K562 (cell line): ENCODE measurements at regions not wholly inside any gene's neighbourhood (a gene's known extent, or its start where the extent isn't known, plus 50 kb on each side); places are given as distances from the start of the nearest gene placed in this dataset.

ENCODE experiments used
- IFI16 ChIP-seq: fragments of 250-450 bp; sonication (Bioruptor Pico); IDR thresholded peaks from 2 replicates; pipeline ENCODE4 v2.1.2; 2022; ENCODE audit warnings: mild to moderate bottlenecking, inconsistent platforms
- KLF6 ChIP-seq: fragments of 250-450 bp; sonication (Bioruptor Pico); IDR thresholded peaks from 2 replicates; pipeline ENCODE4 v1.4.0; 2020; ENCODE audit warnings: mild to moderate bottlenecking, moderate library complexity, borderline replicate concordance
- NCOA1 ChIP-seq: fragments of 450-650 bp; IDR thresholded peaks from 2 replicates; pipeline ENCODE4 v1.6.1; 2016; ENCODE audit warnings: low read depth
- NR3C1 ChIP-seq: sonication (generic); formaldehyde crosslinking; IDR thresholded peaks from 2 replicates; pipeline ENCODE4 v1.8.1; 2022; ENCODE audit warnings: missing genetic modification reagents
- RBM15 ChIP-seq: fragments of 200-400 bp; formaldehyde crosslinking; IDR thresholded peaks from 2 replicates; pipeline ENCODE4 v1.6.1; 2018; ENCODE audit warnings: mild to moderate bottlenecking, low read length, moderate library complexity; ENCODE audit not compliant: insufficient read depth
- RFX1 ChIP-seq: fragments of 450-650 bp; IDR thresholded peaks from 2 replicates; pipeline ENCODE4 v1.6.1; 2016; ENCODE audit warnings: mild to moderate bottlenecking, moderate library complexity
- SIN3A ChIP-seq, 2 experiments: fragments of 150-350 bp in 1 of 2; IDR thresholded peaks; 2 replicates each; pipeline ENCODE4 v1.6.1; 2011 to 2016; ENCODE audit warnings: borderline replicate concordance in 2 of 2, low read depth in 2 of 2, low read length in 2 of 2, mild to moderate bottlenecking in 2 of 2, moderate library complexity in 2 of 2; ENCODE audit not compliant: control insufficient read depth in 1 of 2
- WHSC1 ChIP-seq: IDR thresholded peaks from one replicate; pipeline ENCODE4 v1.6.1; 2012; ENCODE audit warnings: low read length, control low read depth, inconsistent platforms
- ZFP30 ChIP-seq: fragments of 250-450 bp; sonication (Bioruptor Pico); IDR thresholded peaks from 2 replicates; pipeline ENCODE4 v1.8.0; 2022; ENCODE audit warnings: moderate library complexity, mild to moderate bottlenecking, inconsistent platforms, borderline replicate concordance
- ZNF184 ChIP-seq: sonication (generic); formaldehyde crosslinking; IDR thresholded peaks from 2 replicates; pipeline ENCODE4 v1.5.0; 2020; ENCODE audit warnings: missing genetic modification reagents
- ZNF347 ChIP-seq: fragments of 450-650 bp; formaldehyde crosslinking; IDR thresholded peaks from 2 replicates; pipeline ENCODE4 v1.4.0; 2020; ENCODE audit warnings: low read depth, mild to moderate bottlenecking, moderate library complexity
- ZNF77 ChIP-seq: fragments of 250-450 bp; sonication (Bioruptor Pico); IDR thresholded peaks from 2 replicates; pipeline ENCODE4 v1.5.0; 2020
- ZNF79 ChIP-seq: fragments of 250-450 bp; sonication (Bioruptor Pico); IDR thresholded peaks from 2 replicates; pipeline ENCODE4 v1.4.0; 2020; ENCODE audit warnings: low read depth, mild to moderate bottlenecking, moderate library complexity
- TF ChIP-seq, protein P1 (sequence below), 2 experiments: fragments of 450-650 bp in 1 of 2; sonication (generic) in 1 of 2; formaldehyde crosslinking in 1 of 2; IDR thresholded peaks; 2 replicates each; pipeline versions ENCODE4 v1.7.1 to v1.9.0; 2016 to 2022; ENCODE audit warnings: inconsistent platforms in 1 of 2, mild to moderate bottlenecking in 1 of 2, missing genetic modification reagents in 1 of 2
- TF ChIP-seq, protein P2 (sequence below), 2 experiments: fragments of 450-650 bp; IDR thresholded peaks; 2 replicates each; pipeline ENCODE4 v1.6.1; 2018; ENCODE audit warnings: mild to moderate bottlenecking in 2 of 2, low read depth in 1 of 2; ENCODE audit not compliant: partially characterized antibody in 2 of 2

DNA sequence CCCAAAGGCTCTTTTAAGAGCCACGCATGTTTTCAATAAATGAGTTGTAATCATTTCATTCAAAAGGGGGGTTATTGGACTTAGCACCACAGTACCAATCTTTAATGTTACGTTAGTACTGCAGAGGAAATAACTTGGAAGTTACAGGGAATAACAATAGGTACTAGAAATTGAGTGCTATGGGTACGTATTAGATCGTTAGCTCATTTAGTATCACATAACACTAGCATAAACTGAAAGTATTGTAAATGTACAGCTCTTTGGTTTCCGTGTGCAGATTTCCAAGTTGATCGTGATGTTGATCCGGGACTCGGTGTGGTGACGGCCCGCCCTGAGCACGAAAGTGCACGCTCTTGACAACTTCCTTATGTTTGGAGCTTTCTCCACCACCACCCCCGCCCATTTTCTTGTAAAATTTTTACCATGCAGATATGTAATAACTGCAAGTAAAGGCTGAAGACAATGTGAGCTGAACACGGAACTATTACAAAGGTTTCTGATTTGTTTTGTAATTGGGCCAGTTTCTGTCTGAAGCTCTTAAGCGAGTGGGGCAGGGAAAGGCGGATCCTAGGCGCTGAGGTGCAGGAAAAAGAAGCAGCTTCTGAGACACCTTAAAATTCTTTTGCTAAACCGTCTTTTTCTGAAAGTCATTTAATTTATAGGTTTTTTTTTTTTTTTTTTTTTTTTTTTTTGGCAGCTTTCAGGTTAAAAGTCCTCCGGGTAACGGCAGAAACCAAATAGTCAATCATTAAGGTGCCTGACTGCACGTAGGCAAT is 71.5 kb downstream of the HFE start (continued):
- TF ChIP-seq, protein P1, sequence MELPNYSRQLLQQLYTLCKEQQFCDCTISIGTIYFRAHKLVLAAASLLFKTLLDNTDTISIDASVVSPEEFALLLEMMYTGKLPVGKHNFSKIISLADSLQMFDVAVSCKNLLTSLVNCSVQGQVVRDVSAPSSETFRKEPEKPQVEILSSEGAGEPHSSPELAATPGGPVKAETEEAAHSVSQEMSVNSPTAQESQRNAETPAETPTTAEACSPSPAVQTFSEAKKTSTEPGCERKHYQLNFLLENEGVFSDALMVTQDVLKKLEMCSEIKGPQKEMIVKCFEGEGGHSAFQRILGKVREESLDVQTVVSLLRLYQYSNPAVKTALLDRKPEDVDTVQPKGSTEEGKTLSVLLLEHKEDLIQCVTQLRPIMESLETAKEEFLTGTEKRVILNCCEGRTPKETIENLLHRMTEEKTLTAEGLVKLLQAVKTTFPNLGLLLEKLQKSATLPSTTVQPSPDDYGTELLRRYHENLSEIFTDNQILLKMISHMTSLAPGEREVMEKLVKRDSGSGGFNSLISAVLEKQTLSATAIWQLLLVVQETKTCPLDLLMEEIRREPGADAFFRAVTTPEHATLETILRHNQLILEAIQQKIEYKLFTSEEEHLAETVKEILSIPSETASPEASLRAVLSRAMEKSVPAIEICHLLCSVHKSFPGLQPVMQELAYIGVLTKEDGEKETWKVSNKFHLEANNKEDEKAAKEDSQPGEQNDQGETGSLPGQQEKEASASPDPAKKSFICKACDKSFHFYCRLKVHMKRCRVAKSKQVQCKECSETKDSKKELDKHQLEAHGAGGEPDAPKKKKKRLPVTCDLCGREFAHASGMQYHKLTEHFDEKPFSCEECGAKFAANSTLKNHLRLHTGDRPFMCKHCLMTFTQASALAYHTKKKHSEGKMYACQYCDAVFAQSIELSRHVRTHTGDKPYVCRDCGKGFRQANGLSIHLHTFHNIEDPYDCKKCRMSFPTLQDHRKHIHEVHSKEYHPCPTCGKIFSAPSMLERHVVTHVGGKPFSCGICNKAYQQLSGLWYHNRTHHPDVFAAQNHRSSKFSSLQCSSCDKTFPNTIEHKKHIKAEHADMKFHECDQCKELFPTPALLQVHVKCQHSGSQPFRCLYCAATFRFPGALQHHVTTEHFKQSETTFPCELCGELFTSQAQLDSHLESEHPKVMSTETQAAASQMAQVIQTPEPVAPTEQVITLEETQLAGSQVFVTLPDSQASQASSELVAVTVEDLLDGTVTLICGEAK (IDR thresholded peaks at IDR 0.05) = no peak; the same call in 1 of the 2 replicates
- TF ChIP-seq, protein P1 (CRISPR knock-in tag; IDR thresholded peaks at IDR 0.05) = no peak
- no peak for TF ChIP-seq ZNF77 (CRISPR knock-in tag)
- 0 out of 2 replicates have a peak, but pooled peaks have one; percentile 11 for TF ChIP-seq ZFP30 (CRISPR knock-in tag)
- TF ChIP-seq WHSC1 = no peak
- TF ChIP-seq RBM15 = no peak
- TF ChIP-seq, protein P2, sequence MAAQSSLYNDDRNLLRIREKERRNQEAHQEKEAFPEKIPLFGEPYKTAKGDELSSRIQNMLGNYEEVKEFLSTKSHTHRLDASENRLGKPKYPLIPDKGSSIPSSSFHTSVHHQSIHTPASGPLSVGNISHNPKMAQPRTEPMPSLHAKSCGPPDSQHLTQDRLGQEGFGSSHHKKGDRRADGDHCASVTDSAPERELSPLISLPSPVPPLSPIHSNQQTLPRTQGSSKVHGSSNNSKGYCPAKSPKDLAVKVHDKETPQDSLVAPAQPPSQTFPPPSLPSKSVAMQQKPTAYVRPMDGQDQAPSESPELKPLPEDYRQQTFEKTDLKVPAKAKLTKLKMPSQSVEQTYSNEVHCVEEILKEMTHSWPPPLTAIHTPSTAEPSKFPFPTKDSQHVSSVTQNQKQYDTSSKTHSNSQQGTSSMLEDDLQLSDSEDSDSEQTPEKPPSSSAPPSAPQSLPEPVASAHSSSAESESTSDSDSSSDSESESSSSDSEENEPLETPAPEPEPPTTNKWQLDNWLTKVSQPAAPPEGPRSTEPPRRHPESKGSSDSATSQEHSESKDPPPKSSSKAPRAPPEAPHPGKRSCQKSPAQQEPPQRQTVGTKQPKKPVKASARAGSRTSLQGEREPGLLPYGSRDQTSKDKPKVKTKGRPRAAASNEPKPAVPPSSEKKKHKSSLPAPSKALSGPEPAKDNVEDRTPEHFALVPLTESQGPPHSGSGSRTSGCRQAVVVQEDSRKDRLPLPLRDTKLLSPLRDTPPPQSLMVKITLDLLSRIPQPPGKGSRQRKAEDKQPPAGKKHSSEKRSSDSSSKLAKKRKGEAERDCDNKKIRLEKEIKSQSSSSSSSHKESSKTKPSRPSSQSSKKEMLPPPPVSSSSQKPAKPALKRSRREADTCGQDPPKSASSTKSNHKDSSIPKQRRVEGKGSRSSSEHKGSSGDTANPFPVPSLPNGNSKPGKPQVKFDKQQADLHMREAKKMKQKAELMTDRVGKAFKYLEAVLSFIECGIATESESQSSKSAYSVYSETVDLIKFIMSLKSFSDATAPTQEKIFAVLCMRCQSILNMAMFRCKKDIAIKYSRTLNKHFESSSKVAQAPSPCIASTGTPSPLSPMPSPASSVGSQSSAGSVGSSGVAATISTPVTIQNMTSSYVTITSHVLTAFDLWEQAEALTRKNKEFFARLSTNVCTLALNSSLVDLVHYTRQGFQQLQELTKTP (IDR thresholded peaks at IDR 0.05; ENCODE audit: low read depth in 1 of 2, partially characterized antibody in 2 of 2) = no peak
- TF ChIP-seq ZNF79 (CRISPR knock-in tag) = no peak
- no peak for TF ChIP-seq IFI16 (CRISPR knock-in tag)
- no peak for TF ChIP-seq RFX1
- TF ChIP-seq ZNF184 = no peak
- TF ChIP-seq NCOA1 = no peak
- TF ChIP-seq ZNF347 = no peak
- no peak; a peak in 1 of 4 replicates for TF ChIP-seq SIN3A (IDR thresholded peaks at IDR 0.05; ENCODE audit: borderline replicate concordance in 2 of 2, control insufficient read depth in 1 of 2, low read depth in 2 of 2, low read length in 2 of 2)
- no peak for TF ChIP-seq NR3C1 (CRISPR knock-in tag)
- TF ChIP-seq KLF6 (CRISPR knock-in tag) = no peak
